Activated CD4-positive, alpha-beta memory T cell treated with anti-CD3 and anti-CD28 coated beads, Interleukin-2, amount 10 ng/mL, durations not matched to agents 7 days and 5 days (primary cell): ENCODE measurements at regions not wholly inside any gene's neighbourhood (a gene's known extent, or its start where the extent isn't known, plus 50 kb on each side); places are given as distances from the start of the nearest gene placed in this dataset.

Experiments
- CTCF ChIA-PET: fragments of 350-600 bp; sonication (Branson Sonifier 250); formaldehyde crosslinking; loops from one replicate; lab custom pipeline; 2021; ENCODE audit warnings: antibody characterized with exemption, inconsistent platforms; lab: Charles Lee
- POLR2A ChIA-PET: fragments of 350-600 bp; sonication (Branson Sonifier 250); formaldehyde crosslinking; loops from one replicate; lab custom pipeline; 2021; ENCODE audit warnings: antibody characterized with exemption; lab: Charles Lee
- DNase-seq: peaks from one replicate; pipeline ENCODE4 v3.0.0-alpha.2; 2020
- H3K27ac Mint-ChIP-seq: one replicate; pipeline ENCODE4 v1.8.0; 2021; ENCODE audit warnings: mild to moderate bottlenecking, mixed read lengths
- H3K27me3 Mint-ChIP-seq: one replicate; pipeline ENCODE4 v1.8.0; 2021; ENCODE audit warnings: mixed read lengths
- H3K36me3 Mint-ChIP-seq: one replicate; pipeline ENCODE4 v1.8.0; 2021; ENCODE audit warnings: low read depth, mixed read lengths
- H3K4me1 Mint-ChIP-seq: one replicate; pipeline ENCODE4 v1.8.0; 2021; ENCODE audit warnings: mixed read lengths
- H3K4me3 Mint-ChIP-seq: one replicate; pipeline ENCODE4 v1.8.0; 2021; ENCODE audit warnings: mild to moderate bottlenecking, mixed read lengths
- H3K9me3 Mint-ChIP-seq: one replicate; pipeline ENCODE4 v1.8.0; 2021; ENCODE audit warnings: mixed read lengths

- H3K27ac Mint-ChIP-seq, result no peak overlapping the region
- H3K4me3 Mint-ChIP-seq, result no peak overlapping the region
- no peaks in the 10 kb centered on the region for H3K36me3 Mint-ChIP-seq
- POLR2A ChIA-PET, result no interaction called here
- CTCF ChIA-PET, result no interaction called here
- DNase-seq, result no peak
- H3K9me3 Mint-ChIP-seq, result no peaks in the 10 kb centered on the region
- H3K27me3 Mint-ChIP-seq, result peaks cover 1% of the 10 kb centered on the region
- no peaks in the 10 kb centered on the region for H3K4me1 Mint-ChIP-seq
Measured at GRCh38 chr4:71171592-71171991, 167.2 kb upstream of the SLC4A4 start.

GRCh38 chr4:71181332-71181731 lies 157.5 kb upstream of the SLC4A4 start:
- H3K36me3 Mint-ChIP-seq, result no peaks in the 10 kb centered on the region
- no peak overlapping the region for H3K4me3 Mint-ChIP-seq
- peaks cover 15% of the 10 kb centered on the region for H3K4me1 Mint-ChIP-seq
- no peak for DNase-seq
- ChIA-PET POLR2A (no interaction called here), CTCF (no interaction called here)
- H3K9me3 Mint-ChIP-seq, result no peaks in the 10 kb centered on the region
- no peak overlapping the region for H3K27ac Mint-ChIP-seq
- peaks cover 26% of the 10 kb centered on the region for H3K27me3 Mint-ChIP-seq

GRCh38 chr4:71184195-71184781 lies 154.5 kb upstream of the SLC4A4 start:
- Mint-ChIP-seq H3K36me3 (no peaks in the 10 kb centered on the region), H3K4me3 (no peak overlapping the region), H3K9me3 (no peaks in the 10 kb centered on the region), H3K27ac (no peak overlapping the region), H3K27me3 (peaks cover 38% of the 10 kb centered on the region), H3K4me1 (peaks cover 29% of the 10 kb centered on the region)
- ChIA-PET CTCF (interaction anchor here (0.8 to 1.3 kb wide), 4 partner anchors 14 to 528 kb away, joined by 3 to 4 read pairs (median 4); no protein-coding TSS in a partner anchor), POLR2A (interaction anchor here (1.4 kb wide), 1 partner anchor 30 kb away, joined by 3 read pairs; no protein-coding TSS in a partner anchor)
- DNase-seq, result peak; percentile 54

GRCh38 chr4:71185037-71185436 lies 153.8 kb upstream of the SLC4A4 start:
- POLR2A ChIA-PET, result interaction anchor here (1.4 kb wide), 1 partner anchor 30 kb away, joined by 3 read pairs; no protein-coding TSS in a partner anchor
- no peak overlapping the region for H3K4me3 Mint-ChIP-seq
- H3K27me3 Mint-ChIP-seq, result peaks cover 38% of the 10 kb centered on the region

GRCh38 chr4:71186257-71186565 lies 152.6 kb upstream of the SLC4A4 start:
- Mint-ChIP-seq H3K4me1 (peaks cover 29% of the 10 kb centered on the region), H3K4me3 (peak overlapping the region; percentile 77), H3K36me3 (no peaks in the 10 kb centered on the region), H3K9me3 (no peaks in the 10 kb centered on the region), H3K27me3 (peaks cover 47% of the 10 kb centered on the region), H3K27ac (no peak overlapping the region)
- POLR2A ChIA-PET, result no interaction called here
- DNase-seq, result no peak
- CTCF ChIA-PET, result no interaction called here

More at GRCh38 chr4:71185037-71185436, 153.8 kb upstream of the SLC4A4 start:
- no peak overlapping the region for H3K27ac Mint-ChIP-seq
- H3K36me3 Mint-ChIP-seq, result no peaks in the 10 kb centered on the region
- CTCF ChIA-PET, result interaction anchor here (1.0 to 1.3 kb wide), 3 partner anchors 16 to 528 kb away, joined by 3 to 4 read pairs (median 3); no protein-coding TSS in a partner anchor
- H3K9me3 Mint-ChIP-seq, result no peaks in the 10 kb centered on the region
- H3K4me1 Mint-ChIP-seq, result peaks cover 29% of the 10 kb centered on the region
- no peak for DNase-seq

GRCh38 chr4:71186566-71187403 lies 152.0 kb upstream of the SLC4A4 start:
- ChIA-PET POLR2A (no interaction called here), CTCF (no interaction called here)
- Mint-ChIP-seq H3K27me3 (peaks cover 49% of the 10 kb centered on the region), H3K9me3 (no peaks in the 10 kb centered on the region), H3K36me3 (no peaks in the 10 kb centered on the region), H3K4me1 (peaks cover 29% of the 10 kb centered on the region), H3K27ac (no peak overlapping the region), H3K4me3 (peak overlapping the region; percentile 77)
- DNase-seq, result peak; percentile 33

GRCh38 chr4:71187404-71188155 lies 151.2 kb upstream of the SLC4A4 start:
- Mint-ChIP-seq H3K4me3 (peak overlapping the region; percentile 63), H3K9me3 (no peaks in the 10 kb centered on the region), H3K36me3 (no peaks in the 10 kb centered on the region), H3K4me1 (peaks cover 29% of the 10 kb centered on the region), H3K27me3 (peaks cover 50% of the 10 kb centered on the region), H3K27ac (peak overlapping the region; percentile 38)
- ChIA-PET POLR2A (interaction anchor here (0.9 kb wide), 1 partner anchor 192 kb away, joined by 3 read pairs; no protein-coding TSS in a partner anchor), CTCF (interaction anchor here (2.0 kb wide), 1 partner anchor 12 kb away, joined by 5 read pairs; no protein-coding TSS in a partner anchor)
- DNase-seq, result peak; percentile 31

- H3K4me1 Mint-ChIP-seq, result peaks cover 29% of the 10 kb centered on the region
- ChIA-PET CTCF (interaction anchor here (2.0 kb wide), 1 partner anchor 12 kb away, joined by 5 read pairs; no protein-coding TSS in a partner anchor), POLR2A (interaction anchor here (0.9 kb wide), 1 partner anchor 193 kb away, joined by 3 read pairs; no protein-coding TSS in a partner anchor)
- H3K36me3 Mint-ChIP-seq, result no peaks in the 10 kb centered on the region
- H3K27ac Mint-ChIP-seq, result peak overlapping the region; percentile 38
- no peaks in the 10 kb centered on the region for H3K9me3 Mint-ChIP-seq
- peak overlapping the region; percentile 63 for H3K4me3 Mint-ChIP-seq
- DNase-seq, result no peak
- H3K27me3 Mint-ChIP-seq, result peaks cover 54% of the 10 kb centered on the region
Measured at GRCh38 chr4:71188156-71188640, 150.6 kb upstream of the SLC4A4 start.

GRCh38 chr4:71188951-71189350 lies 149.9 kb upstream of the SLC4A4 start:
- Mint-ChIP-seq H3K36me3 (no peaks in the 10 kb centered on the region), H3K4me3 (peak overlapping the region; percentile 63), H3K27ac (no peak overlapping the region), H3K27me3 (peaks cover 57% of the 10 kb centered on the region), H3K4me1 (peaks cover 29% of the 10 kb centered on the region), H3K9me3 (no peaks in the 10 kb centered on the region)
- POLR2A ChIA-PET, result no interaction called here
- no peak for DNase-seq
- CTCF ChIA-PET, result interaction anchor here (2.0 kb wide), 1 partner anchor 11 kb away, joined by 5 read pairs; no protein-coding TSS in a partner anchor

- Mint-ChIP-seq H3K9me3 (no peaks in the 10 kb centered on the region), H3K4me1 (peaks cover 24% of the 10 kb centered on the region), H3K27me3 (peaks cover 53% of the 10 kb centered on the region), H3K4me3 (no peak overlapping the region), H3K27ac (no peak overlapping the region), H3K36me3 (no peaks in the 10 kb centered on the region)
- POLR2A ChIA-PET, result no interaction called here
- no peak for DNase-seq
- CTCF ChIA-PET, result interaction anchor here (2.0 kb wide), 1 partner anchor 10 kb away, joined by 5 read pairs; no protein-coding TSS in a partner anchor
Measured at GRCh38 chr4:71189471-71189870, 149.3 kb upstream of the SLC4A4 start.

GRCh38 chr4:71194454-71194853 lies 144.4 kb upstream of the SLC4A4 start:
- CTCF ChIA-PET, result no interaction called here
- peaks cover 8% of the 10 kb centered on the region for H3K4me1 Mint-ChIP-seq
- POLR2A ChIA-PET, result no interaction called here

GRCh38 chr4:71195924-71196323 lies 142.9 kb upstream of the SLC4A4 start:
- Mint-ChIP-seq H3K4me1 (peaks cover 11% of the 10 kb centered on the region), H3K4me3 (no peak overlapping the region), H3K9me3 (no peaks in the 10 kb centered on the region), H3K27me3 (peaks cover 19% of the 10 kb centered on the region), H3K36me3 (no peaks in the 10 kb centered on the region), H3K27ac (no peak overlapping the region)
- CTCF ChIA-PET, result no interaction called here
- no peak for DNase-seq
- POLR2A ChIA-PET, result no interaction called here

More at GRCh38 chr4:71194454-71194853, 144.4 kb upstream of the SLC4A4 start:
- Mint-ChIP-seq H3K27me3 (peaks cover 26% of the 10 kb centered on the region), H3K4me3 (no peak overlapping the region), H3K36me3 (no peaks in the 10 kb centered on the region), H3K27ac (no peak overlapping the region), H3K9me3 (no peaks in the 10 kb centered on the region)
- DNase-seq, result no peak
